HG02885 (cell line): ENCODE measurements at regions not wholly inside any gene's neighbourhood (a gene's known extent, or its start where the extent isn't known, plus 50 kb on each side); places are given as distances from the start of the nearest gene placed in this dataset.

Experiments
- ATAC-seq: cut with Tn5 transposase; IDR thresholded peaks from one replicate; pipeline ENCODE4 v1.9.1; 2021; ENCODE audit warnings: mild to moderate bottlenecking; ENCODE audit not compliant: unreplicated experiment, poor library complexity

- no peak for ATAC-seq
Observed at GRCh38 chr2:105597011-105597805, 147.5 kb upstream of the NCK2 start.

- no peak for ATAC-seq
Observed at GRCh38 chr2:105596411-105596921, 148.2 kb upstream of the NCK2 start.

GRCh38 chr2:105595536-105595935 is 149.2 kb upstream of the NCK2 start:
- ATAC-seq: no peak

- ATAC-seq: no peak
Observed at GRCh38 chr2:105593221-105593967, 151.3 kb upstream of the NCK2 start.

- ATAC-seq: no peak
Observed at GRCh38 chr2:105592288-105592687, 152.4 kb upstream of the NCK2 start.

GRCh38 chr2:105590780-105591660 is 153.7 kb upstream of the NCK2 start:
- ATAC-seq: no peak

GRCh38 chr2:105588581-105588980 is 156.1 kb upstream of the NCK2 start:
- ATAC-seq: no peak

GRCh38 chr2:105587637-105588036 is 157.1 kb upstream of the NCK2 start:
- no peak for ATAC-seq

- no peak for ATAC-seq
Observed at GRCh38 chr2:105584435-105585010, 160.2 kb upstream of the NCK2 start.

- no peak for ATAC-seq
Observed at GRCh38 chr2:105582952-105583660, 161.6 kb upstream of the NCK2 start.

GRCh38 chr2:105581555-105581944 is 163.2 kb upstream of the NCK2 start:
- ATAC-seq: no peak

- ATAC-seq: no peak
Observed at GRCh38 chr2:105580870-105581554, 163.7 kb upstream of the NCK2 start.

- no peak for ATAC-seq
Observed at GRCh38 chr2:105580216-105580615, 164.5 kb upstream of the NCK2 start.

- ATAC-seq: no peak
Observed at GRCh38 chr2:105578166-105578565, 166.5 kb upstream of the NCK2 start.

- no peak for ATAC-seq
Observed at GRCh38 chr2:105577762-105578161, 166.9 kb upstream of the NCK2 start.

GRCh38 chr2:105576440-105577241 is 168.1 kb upstream of the NCK2 start:
- no peak for ATAC-seq

GRCh38 chr2:105576050-105576439 is 168.7 kb upstream of the NCK2 start:
- no peak for ATAC-seq

- ATAC-seq: no peak
Observed at GRCh38 chr2:105575499-105576025, 169.2 kb upstream of the NCK2 start.
